ENCODE measurements at regions not wholly inside any gene's neighbourhood (a gene's known extent, or its start where the extent isn't known, plus 50 kb on each side); places are given as distances from the start of the nearest gene placed in this dataset.

DNA sequence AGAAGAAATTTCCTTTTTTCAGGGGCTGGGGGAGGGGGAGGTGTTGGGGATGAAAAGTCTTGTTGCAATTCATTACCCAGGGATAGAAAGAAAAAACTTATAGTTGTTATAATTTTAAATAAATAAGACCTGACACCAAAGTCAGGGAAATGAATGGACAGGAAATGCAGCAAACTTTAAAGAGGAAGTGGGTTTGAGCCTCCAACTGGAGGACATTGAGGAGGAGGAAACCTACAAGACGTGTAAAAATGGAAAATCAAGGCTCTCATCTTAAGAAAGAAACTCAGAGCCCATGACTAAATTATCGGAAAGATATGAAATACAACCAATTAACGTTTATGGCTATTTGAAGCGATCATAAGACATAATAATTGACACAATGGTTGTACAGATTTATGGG, 54.4 kb downstream of the NIBAN1 start:
- Histone ChIP-seq H3K9me3 (no peaks in the 10 kb centered on the region), H3K4me3 (no peak overlapping the region), H3K36me3 (no peaks in the 10 kb centered on the region), H3K27me3 (no peaks in the 10 kb centered on the region), H3K27ac (no peak overlapping the region), H3K4me1 (peaks cover 0 to 14% of the 10 kb centered on the region in 2 donors)
- TF ChIP-seq, protein P1, sequence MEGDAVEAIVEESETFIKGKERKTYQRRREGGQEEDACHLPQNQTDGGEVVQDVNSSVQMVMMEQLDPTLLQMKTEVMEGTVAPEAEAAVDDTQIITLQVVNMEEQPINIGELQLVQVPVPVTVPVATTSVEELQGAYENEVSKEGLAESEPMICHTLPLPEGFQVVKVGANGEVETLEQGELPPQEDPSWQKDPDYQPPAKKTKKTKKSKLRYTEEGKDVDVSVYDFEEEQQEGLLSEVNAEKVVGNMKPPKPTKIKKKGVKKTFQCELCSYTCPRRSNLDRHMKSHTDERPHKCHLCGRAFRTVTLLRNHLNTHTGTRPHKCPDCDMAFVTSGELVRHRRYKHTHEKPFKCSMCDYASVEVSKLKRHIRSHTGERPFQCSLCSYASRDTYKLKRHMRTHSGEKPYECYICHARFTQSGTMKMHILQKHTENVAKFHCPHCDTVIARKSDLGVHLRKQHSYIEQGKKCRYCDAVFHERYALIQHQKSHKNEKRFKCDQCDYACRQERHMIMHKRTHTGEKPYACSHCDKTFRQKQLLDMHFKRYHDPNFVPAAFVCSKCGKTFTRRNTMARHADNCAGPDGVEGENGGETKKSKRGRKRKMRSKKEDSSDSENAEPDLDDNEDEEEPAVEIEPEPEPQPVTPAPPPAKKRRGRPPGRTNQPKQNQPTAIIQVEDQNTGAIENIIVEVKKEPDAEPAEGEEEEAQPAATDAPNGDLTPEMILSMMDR (IDR thresholded peaks at IDR 0.05): no peak
- no peak for DNase-seq (ENCODE audit: low spot score in 2 of 2)
- intact Hi-C loops (cut with DNase I): no loop called here

DNA sequence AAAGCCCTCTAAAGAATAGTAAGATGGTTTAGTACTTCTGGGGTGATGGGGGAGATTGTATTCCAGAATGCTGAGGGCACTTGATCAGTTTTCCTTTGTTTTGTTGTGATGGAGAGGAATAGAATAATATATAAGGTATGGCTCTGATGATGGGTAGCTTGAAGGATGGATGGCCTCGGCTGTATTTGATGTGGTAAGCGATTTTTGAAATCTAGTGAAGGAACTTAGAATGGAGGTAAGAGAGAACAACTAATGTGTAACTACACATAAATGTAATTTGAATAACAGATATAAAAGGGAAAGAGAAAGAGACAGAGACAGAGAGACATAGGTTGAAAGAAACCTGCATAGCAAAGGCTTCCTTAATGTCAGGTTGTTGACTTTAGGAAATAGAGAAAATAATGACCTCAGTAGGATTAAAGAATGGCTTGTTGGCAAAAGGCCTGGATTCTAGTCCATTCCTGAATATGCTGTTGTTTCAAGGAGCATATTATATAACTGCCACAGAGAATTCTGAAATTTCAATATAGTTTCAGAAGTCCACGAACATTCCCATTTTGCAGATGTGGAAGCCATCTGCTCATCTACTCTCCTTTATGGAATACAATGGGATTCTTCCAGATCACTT, 58.7 kb downstream of the NIBAN1 start:
- Histone ChIP-seq H3K9me3 (no peaks in the 10 kb centered on the region), H3K4me3 (no peak overlapping the region), H3K4me1 (peaks cover 0 to 17% of the 10 kb centered on the region in 2 donors), H3K27ac (peak overlapping the region in 1 of 2 donors; percentile 24), H3K27me3 (no peaks in the 10 kb centered on the region), H3K36me3 (no peaks in the 10 kb centered on the region)
- intact Hi-C loops (cut with DNase I): no loop called here
- no peak for DNase-seq (ENCODE audit: low spot score in 2 of 2)
- TF ChIP-seq, protein P1 (IDR thresholded peaks at IDR 0.05): no peak

DNA sequence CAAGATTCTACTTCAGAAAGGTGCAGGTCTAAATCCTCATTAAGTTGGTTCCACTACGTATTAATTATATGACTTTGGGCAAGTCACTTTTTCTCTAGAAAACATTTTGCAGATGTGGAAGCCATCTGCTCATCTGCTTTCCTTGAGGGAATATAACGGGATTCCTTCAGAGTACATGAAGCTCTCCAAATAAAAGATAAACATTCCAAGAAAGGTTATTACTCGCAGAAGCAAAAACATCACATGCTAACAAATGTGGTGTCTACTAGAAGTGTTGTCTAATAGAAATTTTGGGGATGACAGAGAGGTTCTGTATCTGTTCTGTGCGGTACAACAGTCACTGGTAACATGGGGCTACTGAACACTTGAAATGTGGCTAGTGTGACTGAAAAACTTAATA, 60.2 kb downstream of the NIBAN1 start:
- Histone ChIP-seq H3K9me3 (no peaks in the 10 kb centered on the region), H3K27ac (peak overlapping the region in 1 of 2 donors; percentile 30), H3K4me1 (peaks cover 0 to 23% of the 10 kb centered on the region in 2 donors), H3K27me3 (no peaks in the 10 kb centered on the region), H3K36me3 (no peaks in the 10 kb centered on the region), H3K4me3 (no peak overlapping the region)
- TF ChIP-seq, protein P1 (IDR thresholded peaks at IDR 0.05): no peak
- intact Hi-C loops (cut with DNase I): no loop called here
- DNase-seq (ENCODE audit: low spot score in 2 of 2): no peak

DNA sequence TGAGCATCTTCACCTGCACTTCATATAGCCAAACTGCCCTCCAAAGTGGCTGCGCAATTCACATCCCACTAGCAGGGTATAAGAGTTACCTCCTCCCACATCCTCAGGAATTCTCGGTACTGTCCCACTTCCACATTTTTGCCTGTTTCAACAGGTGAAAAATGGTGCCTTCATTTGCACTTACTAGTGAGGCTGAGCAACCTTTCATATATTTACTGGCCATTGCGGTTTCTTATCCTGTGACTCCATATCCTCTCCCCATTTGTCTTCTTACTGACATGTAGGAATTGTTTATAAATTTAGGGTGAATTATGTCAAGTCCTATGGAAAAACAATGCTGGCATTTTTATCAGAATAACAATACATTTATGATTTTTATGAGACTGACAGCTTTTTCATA, 61.9 kb downstream of the NIBAN1 start:
- Histone ChIP-seq H3K4me3 (no peak overlapping the region), H3K36me3 (no peaks in the 10 kb centered on the region), H3K27ac (no peak overlapping the region), H3K9me3 (no peaks in the 10 kb centered on the region), H3K27me3 (no peaks in the 10 kb centered on the region), H3K4me1 (peaks cover 0 to 24% of the 10 kb centered on the region in 2 donors)
- intact Hi-C loops (cut with DNase I): no loop called here
- no peak for DNase-seq (ENCODE audit: low spot score in 2 of 2)
- TF ChIP-seq, protein P1 (IDR thresholded peaks at IDR 0.05): no peak

DNA sequence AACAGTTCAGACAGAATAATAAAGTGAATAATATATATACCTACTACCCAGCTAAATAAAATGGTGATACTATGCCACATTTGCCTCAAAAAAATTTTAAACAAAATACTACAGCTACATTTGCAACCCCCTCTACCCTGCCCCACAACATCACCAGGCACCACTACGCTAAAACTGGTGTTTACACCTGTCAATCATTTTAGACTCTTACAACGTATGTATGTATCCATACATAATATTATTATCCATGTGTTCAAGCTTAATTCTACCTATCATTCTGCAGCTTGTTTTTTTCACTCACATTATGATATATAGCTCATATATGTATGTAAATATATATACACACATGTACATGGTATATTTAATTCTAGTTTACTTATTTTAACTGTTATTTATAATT, 62.5 kb downstream of the NIBAN1 start:
- Histone ChIP-seq H3K36me3 (no peaks in the 10 kb centered on the region), H3K27ac (no peak overlapping the region), H3K4me3 (no peak overlapping the region), H3K4me1 (peaks cover 0 to 28% of the 10 kb centered on the region in 2 donors), H3K27me3 (no peaks in the 10 kb centered on the region), H3K9me3 (no peaks in the 10 kb centered on the region)
- TF ChIP-seq, protein P1 (IDR thresholded peaks at IDR 0.05): no peak
- intact Hi-C loops (cut with DNase I): no loop called here
- DNase-seq (ENCODE audit: low spot score in 2 of 2): no peak

Data from ascending aorta (tissue), 2 donors.